Kidney (tissue), 13 donors: ENCODE measurements at regions not wholly inside any gene's neighbourhood (a gene's known extent, or its start where the extent isn't known, plus 50 kb on each side); places are given as distances from the start of the nearest gene placed in this dataset.
"Not testable (repeated sequence)": the region's sequence is repeated elsewhere in the genome, so short reads cannot be mapped to it uniquely, and the experiment has no call there.

Experiments
- DNase-seq, 5 donors: peaks; one replicate each; pipeline ENCODE4 v3.0.0-alpha.2; 2013 to 2020
- FAIRE-seq: peaks from 2 replicates; lab custom pipeline; 2012; peaks lifted over from hg19 to GRCh38; lab: Jason Lieb, UNC
- H3K27ac ChIP-seq, 2 donors: one replicate each; pipeline ENCODE4 v1.7.0; 2013; ENCODE audit warnings: low read depth in 2 of 2, low read length in 2 of 2, inconsistent platforms in 1 of 2
- H3K27me3 ChIP-seq: one replicate; pipeline ENCODE4 v1.7.1; 2013; ENCODE audit warnings: low read length, inconsistent platforms; ENCODE audit not compliant: control insufficient read depth, insufficient read depth
- H3K36me3 ChIP-seq, 3 donors: one replicate each; pipeline versions ENCODE4 v1.7.0 to v1.7.1; 2013; ENCODE audit warnings: low read length in 3 of 3, control low read depth in 1 of 3, inconsistent platforms in 1 of 3; ENCODE audit not compliant: insufficient read depth in 3 of 3, control insufficient read depth in 2 of 3
- H3K4me1 ChIP-seq, 3 donors: one replicate each; pipeline versions ENCODE4 v1.7.0 to v1.7.1; 2013; ENCODE audit warnings: low read length in 3 of 3, inconsistent platforms in 1 of 3, low read depth in 1 of 3; ENCODE audit not compliant: control insufficient read depth in 2 of 3, insufficient read depth in 2 of 3
- H3K4me3 ChIP-seq, 3 donors: one replicate each; pipeline versions ENCODE4 v1.7.0 to v1.8.1; 2013; ENCODE audit warnings: low read length in 3 of 3, control low read depth in 1 of 3, inconsistent platforms in 1 of 3
- H3K9ac ChIP-seq, 3 donors: one replicate each; pipeline versions ENCODE4 v1.7.0 to v1.7.1; 2013; ENCODE audit warnings: low read length in 3 of 3, control low read depth in 1 of 3, inconsistent platforms in 1 of 3
- H3K9me3 ChIP-seq, 3 donors: one replicate each; pipeline versions ENCODE4 v1.7.0 to v1.7.1; 2013; ENCODE audit warnings: low read length in 3 of 3, control low read depth in 1 of 3, inconsistent platforms in 1 of 3; ENCODE audit not compliant: control insufficient read depth in 2 of 3, insufficient read depth in 1 of 3
- intact Hi-C: fragments of 100-400 bp; cut with DNase I; formaldehyde crosslinking; loops from one replicate; pipeline ENCODE4 v1.11.1; 2022
- TF ChIP-seq, protein P1 (sequence below): IDR thresholded peaks from 3 replicates; pipeline ENCODE4 v1.5.1; 2012; ENCODE audit warnings: mild to moderate bottlenecking, moderate library complexity, borderline replicate concordance; ENCODE audit not compliant: insufficient read depth; ENCODE audit errors: extremely low read depth
- donor health status: control.
- donor health status: control.
- donor health status: control.
- donor health status: control.
- donor health status: control.
- donor health status: DM: yes; HTN: yes; CAD: no.
- donor health status: Normal renal cell carcinoma (clear cell type).

DNA sequence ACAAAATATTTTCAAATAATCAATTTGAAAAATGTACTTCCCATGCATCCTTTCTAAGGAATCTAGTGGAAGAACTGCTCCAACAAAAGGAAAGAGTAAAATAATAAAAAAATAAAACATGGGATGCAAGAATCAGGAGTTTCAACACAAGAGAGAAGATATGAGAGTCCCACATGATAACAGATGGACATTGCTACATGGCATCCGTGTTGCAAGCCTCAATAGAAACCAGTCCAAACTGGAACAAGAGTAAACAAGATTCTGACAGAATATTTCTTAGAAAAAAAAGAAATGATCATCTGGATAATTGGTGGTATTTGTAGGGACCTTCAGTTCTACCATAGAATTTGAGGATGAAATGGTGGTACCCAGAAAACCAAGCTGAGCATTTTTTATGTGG lies 186.8 kb downstream of the FRK start:
- no peak overlapping the region for H3K9ac ChIP-seq

DNA sequence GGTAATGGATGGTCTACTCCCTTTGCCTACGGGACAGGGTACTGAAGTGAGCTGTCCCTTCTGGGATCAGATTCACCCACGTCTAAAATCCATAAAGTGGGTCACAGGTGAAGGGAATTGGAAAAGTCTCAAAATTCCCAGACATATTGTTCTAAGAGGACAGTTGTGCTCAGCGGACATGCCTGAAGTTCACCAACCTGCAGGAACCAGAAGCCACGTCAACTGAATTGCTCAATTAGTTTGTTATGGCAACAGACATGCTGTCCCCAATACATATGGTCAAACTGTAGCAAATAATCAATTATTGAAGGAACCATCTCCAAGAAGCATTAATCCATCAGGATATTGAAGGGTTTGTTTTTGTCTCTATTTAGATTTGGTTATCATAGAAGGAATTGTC lies 190.2 kb downstream of the FRK start:
- no peak overlapping the region for H3K9ac ChIP-seq
- intact Hi-C loops = no loop called here
- FAIRE-seq (no peak), DNase-seq (no peak)
- H3K36me3 ChIP-seq = no peaks in the 10 kb centered on the region
- H3K27ac ChIP-seq = no peak overlapping the region
- no peaks in the 10 kb centered on the region for H3K27me3 ChIP-seq
- H3K9me3 ChIP-seq = no peaks in the 10 kb centered on the region
- no peaks in the 10 kb centered on the region for H3K4me1 ChIP-seq
- TF ChIP-seq, protein P1, sequence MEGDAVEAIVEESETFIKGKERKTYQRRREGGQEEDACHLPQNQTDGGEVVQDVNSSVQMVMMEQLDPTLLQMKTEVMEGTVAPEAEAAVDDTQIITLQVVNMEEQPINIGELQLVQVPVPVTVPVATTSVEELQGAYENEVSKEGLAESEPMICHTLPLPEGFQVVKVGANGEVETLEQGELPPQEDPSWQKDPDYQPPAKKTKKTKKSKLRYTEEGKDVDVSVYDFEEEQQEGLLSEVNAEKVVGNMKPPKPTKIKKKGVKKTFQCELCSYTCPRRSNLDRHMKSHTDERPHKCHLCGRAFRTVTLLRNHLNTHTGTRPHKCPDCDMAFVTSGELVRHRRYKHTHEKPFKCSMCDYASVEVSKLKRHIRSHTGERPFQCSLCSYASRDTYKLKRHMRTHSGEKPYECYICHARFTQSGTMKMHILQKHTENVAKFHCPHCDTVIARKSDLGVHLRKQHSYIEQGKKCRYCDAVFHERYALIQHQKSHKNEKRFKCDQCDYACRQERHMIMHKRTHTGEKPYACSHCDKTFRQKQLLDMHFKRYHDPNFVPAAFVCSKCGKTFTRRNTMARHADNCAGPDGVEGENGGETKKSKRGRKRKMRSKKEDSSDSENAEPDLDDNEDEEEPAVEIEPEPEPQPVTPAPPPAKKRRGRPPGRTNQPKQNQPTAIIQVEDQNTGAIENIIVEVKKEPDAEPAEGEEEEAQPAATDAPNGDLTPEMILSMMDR = no peak
- no peak overlapping the region for H3K4me3 ChIP-seq

More for the DNA sequence above, 186.8 kb downstream of the FRK start:
- Histone ChIP-seq H3K27ac (no peak overlapping the region), H3K4me1 (no peaks in the 10 kb centered on the region), H3K4me3 (no peak overlapping the region), H3K36me3 (no peaks in the 10 kb centered on the region), H3K9me3 (no peaks in the 10 kb centered on the region), H3K27me3 (no peaks in the 10 kb centered on the region)
- DNase-seq (no peak), FAIRE-seq (no peak)
- intact Hi-C loops = no loop called here
- TF ChIP-seq, protein P1 = no peak

DNA sequence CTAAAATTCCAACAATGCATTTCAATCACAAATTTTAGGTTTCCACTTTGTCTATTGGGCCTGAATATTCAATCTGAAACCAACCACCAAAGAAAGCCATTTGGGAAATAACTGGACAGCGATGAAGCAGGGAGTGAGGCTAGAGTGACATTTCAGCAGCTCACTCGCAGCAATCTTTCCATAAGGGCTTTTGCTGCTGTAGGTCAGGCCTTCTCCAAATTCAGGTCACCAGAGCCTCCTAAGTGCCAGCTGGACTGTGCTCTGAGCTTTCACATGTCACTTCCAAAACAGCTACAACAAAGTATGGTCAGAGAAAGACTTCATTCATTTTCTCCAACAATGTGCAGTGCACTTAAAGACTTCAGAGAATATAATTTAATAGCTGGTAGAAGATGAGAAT lies 194.8 kb downstream of the FRK start:
- intact Hi-C loops = no loop called here
- H3K27me3 ChIP-seq = no peaks in the 10 kb centered on the region
- H3K4me1 ChIP-seq = no peaks in the 10 kb centered on the region
- DNase-seq = no peak
- H3K9me3 ChIP-seq = no peaks in the 10 kb centered on the region
- TF ChIP-seq, protein P1 = no peak
- H3K9ac ChIP-seq = no peak overlapping the region
- H3K36me3 ChIP-seq = no peaks in the 10 kb centered on the region
- no peak overlapping the region for H3K4me3 ChIP-seq
- no peak for FAIRE-seq
- no peak overlapping the region for H3K27ac ChIP-seq

DNA sequence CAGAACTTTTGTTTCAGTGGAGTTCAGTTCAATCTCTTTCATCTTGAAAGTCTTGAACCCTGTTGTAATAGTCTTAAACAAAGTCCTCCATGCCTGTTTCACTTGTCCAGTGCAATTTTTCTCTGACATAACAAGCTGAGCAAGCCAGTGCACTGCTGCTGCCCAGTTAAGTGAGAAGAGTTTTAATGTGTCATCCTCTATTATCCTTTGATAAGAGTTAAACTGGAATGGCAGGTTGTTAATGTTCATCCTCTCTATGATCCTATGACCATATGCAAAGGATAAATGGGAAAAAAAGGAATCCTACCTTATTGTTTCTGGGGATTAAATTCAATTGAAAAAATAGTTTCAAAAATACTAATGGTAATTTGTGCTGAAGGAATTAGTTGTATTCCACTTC lies 197.5 kb downstream of the FRK start:
- no peaks in the 10 kb centered on the region for H3K9me3 ChIP-seq
- TF ChIP-seq, protein P1 = no peak
- no peak overlapping the region for H3K27ac ChIP-seq
- FAIRE-seq (no peak), DNase-seq (no peak)
- no peaks in the 10 kb centered on the region for H3K36me3 ChIP-seq
- intact Hi-C loops = no loop called here
- H3K4me3 ChIP-seq = no peak overlapping the region
- H3K9ac ChIP-seq = no peak overlapping the region
- no peaks in the 10 kb centered on the region for H3K4me1 ChIP-seq
- H3K27me3 ChIP-seq = no peaks in the 10 kb centered on the region

DNA sequence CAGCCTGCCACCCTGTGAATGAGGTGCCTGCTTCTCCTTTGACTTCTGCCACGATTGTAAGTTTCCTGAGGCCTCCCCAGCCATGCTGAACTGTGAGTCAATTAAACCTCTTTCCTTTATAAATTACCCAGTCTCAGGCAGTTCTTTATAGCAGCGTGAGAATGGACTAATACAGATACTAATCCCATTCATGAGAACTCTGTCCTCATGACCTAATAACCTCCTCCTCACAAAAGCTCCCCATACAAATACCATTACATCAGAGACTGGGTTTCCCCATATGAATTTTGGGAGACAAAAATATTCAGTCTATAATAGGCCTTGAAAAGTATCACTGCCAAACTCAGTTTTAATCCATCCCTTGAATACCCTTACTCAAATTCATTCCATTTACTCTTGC lies 199.0 kb downstream of the FRK start:
- FAIRE-seq, intact Hi-C loops: not testable (repeated sequence)

DNA sequence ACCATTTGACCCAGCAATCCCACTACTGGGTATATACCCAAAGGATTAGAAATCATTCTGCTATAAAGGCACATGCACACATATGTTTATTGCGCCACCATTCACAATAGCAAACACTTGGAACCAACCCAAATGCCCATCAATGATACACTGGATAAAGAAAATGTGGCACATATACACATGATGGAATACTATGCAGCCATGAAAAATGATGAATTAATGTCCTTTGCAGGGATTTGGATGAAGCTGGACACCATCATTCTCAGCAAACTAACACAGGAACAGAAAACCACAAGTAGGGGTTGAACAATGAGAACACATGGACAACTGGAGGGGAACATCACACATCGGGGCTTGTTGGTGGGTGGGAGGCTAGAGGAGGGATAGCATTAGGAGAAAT lies 201.1 kb downstream of the FRK start:
- intact Hi-C loops, H3K36me3 ChIP-seq, H3K9me3 ChIP-seq, H3K9ac ChIP-seq, DNase-seq, H3K27me3 ChIP-seq, H3K27ac ChIP-seq, H3K4me1 ChIP-seq, FAIRE-seq, H3K4me3 ChIP-seq: not testable (repeated sequence)

More for the DNA sequence above, 199.0 kb downstream of the FRK start:
- not testable (repeated sequence) for H3K27ac ChIP-seq, H3K9ac ChIP-seq, H3K27me3 ChIP-seq, H3K4me1 ChIP-seq, DNase-seq, H3K4me3 ChIP-seq, H3K36me3 ChIP-seq, H3K9me3 ChIP-seq
